ENCODE measurements at regions not wholly inside any gene's neighbourhood (a gene's known extent, or its start where the extent isn't known, plus 50 kb on each side); places are given as distances from the start of the nearest gene placed in this dataset.
"Not testable (repeated sequence)": the region's sequence is repeated elsewhere in the genome, so short reads cannot be mapped to it uniquely, and the experiment has no call there.

DNA sequence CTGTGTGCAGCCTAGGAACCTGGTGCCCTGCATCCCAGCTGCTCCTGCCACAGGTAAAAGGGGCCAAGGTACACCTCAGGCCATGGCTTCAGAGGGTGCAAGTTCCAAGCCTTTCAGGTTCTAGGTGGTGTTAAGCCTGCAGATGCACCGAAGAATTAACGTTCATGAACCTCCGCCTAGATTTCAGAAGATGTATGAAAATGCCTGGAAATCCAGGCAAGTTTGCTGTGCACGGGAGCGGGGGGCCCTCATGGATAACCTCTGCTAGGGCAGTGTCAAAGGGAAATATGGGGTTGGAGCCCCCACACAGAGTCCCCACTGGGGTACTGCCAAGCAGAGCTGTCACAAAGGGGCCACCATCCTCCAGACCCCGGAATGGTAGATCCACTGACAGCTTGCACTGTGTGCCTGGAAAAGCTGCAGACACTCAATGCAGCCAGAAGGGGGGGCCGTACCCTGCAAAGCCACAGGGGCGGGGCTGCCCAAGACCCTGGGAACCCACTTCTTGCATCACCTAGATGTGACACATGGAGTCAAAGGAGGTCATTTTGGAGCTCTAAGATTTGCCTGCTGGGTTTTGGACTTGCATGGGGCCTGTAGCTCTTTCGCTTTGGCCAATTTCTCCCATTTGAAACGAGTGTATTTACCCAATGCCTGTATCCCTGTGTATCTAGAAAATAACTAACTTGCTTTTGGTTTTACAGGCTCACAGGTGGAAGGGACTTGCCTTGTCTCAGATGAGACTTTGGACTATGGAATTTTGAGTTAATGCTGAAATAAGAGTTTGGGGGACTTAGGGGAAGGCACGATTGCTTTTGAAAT is 145.2 kb upstream of the C1QTNF3 start:
- not testable (repeated sequence) for TF ChIP-seq TAF1, POLR2A (IDR thresholded peaks at IDR 0.05; ENCODE audit: low read depth, low read length)

All from GM12891 (cell line).